ENCODE measurements at regions not wholly inside any gene's neighbourhood (a gene's known extent, or its start where the extent isn't known, plus 50 kb on each side); places are given as distances from the start of the nearest gene placed in this dataset.

DNA sequence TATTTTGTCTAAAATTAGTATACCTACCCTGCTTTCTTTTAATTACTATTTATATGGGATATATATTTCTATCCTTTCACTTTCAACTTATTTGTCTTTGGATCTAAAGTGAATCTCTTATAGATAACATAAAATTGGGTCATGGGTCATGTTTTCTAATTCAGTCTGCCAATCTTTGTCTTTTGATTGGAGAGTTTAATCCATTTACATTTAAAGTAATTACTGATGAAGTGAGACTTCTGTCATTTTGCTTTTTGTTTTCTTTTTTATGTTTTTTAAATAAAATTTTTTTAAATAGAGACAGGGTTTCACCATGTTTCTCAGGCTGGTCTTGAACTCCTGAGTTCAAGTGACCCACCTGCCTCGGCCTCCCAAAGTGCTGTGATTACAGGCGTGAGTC lies 50.5 kb upstream of the PRDM1 start:
- DNase-seq (ENCODE audit: low spot score): no peak

DNA sequence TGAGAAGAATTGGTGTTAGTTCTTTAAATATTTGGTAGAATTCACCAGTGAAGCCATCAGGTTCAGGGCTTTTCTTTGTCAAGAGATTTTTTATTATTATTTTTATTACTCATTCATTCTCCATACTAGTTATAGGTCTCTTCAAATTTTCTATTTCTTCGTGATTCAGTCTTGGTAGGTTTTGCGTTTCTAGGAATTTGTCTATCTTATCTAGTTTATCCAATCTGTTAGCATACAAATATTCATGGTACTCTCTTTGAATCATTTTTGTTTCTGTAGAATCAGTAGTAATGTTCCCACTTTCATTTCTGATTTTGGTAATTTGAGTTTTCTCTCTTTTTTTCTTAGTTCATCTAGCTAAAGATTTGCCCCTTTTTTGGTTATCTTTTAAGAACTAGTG lies 52.3 kb upstream of the PRDM1 start:
- no peak for DNase-seq (ENCODE audit: low spot score)

DNA sequence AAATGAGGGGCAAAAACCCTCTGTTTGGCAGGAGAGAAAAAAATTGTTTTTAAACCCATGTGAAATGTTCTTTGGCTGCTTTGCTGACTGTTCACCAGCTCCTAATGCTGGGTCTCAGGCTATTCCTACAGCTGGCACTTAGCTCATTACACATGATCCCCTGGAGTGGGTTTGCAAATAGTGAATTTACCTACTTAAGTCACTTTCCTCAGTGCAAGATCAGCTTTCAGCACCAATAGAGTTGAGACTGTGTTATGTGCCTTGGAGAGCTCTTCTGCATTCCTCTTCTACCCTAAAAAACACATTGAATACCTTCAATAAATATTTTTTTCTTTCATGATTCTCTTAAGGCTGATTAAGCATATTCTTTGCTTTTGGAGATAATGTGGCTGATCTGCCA lies 58.4 kb upstream of the PRDM1 start:
- DNase-seq (ENCODE audit: low spot score): no peak

DNA sequence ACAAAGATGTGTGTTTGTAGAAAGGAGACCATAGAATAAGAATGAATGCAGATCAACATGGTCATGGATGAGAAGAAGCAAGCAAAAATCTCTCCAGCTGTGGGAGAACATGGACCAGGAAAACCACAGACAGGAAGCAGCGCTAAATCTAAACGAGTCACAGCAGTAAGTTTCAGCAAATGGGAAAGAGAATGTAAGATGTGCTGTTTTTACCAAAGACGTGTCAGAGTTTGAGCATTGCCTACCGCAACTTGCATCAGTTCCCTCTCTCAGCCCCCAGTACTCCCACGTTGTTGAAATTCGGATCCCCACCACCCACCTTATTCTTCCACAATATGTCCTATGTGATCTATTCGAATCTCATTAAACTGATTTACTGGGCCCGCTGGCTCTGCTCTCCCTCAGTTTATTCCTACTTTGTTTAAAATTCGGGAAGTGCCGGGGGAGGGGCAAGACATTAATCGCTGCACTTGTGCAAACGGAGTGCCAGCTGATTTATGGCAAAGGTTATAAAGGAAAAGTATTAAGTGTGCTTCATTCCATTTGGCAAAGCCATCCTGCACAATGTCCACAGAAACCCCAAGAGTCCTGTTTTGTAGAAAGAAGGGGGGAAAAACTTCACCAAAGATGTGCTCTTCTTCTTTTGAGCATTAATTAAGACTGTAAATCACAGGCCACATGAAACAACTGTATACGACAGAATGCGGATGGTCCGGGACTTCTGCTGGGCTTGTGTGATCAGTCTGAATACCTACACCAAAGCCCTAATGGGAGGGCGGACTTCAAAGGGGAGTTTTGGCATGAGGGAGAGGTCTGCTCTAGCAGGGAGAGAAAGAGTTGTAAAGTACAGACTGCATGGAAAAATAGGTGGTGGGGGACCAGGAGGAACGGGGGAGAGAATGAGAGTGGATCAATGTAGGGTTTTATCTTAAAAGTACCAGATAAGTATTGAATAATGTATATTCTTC lies 59.1 kb upstream of the PRDM1 start:
- DNase-seq (ENCODE audit: low spot score): no peak

DNA sequence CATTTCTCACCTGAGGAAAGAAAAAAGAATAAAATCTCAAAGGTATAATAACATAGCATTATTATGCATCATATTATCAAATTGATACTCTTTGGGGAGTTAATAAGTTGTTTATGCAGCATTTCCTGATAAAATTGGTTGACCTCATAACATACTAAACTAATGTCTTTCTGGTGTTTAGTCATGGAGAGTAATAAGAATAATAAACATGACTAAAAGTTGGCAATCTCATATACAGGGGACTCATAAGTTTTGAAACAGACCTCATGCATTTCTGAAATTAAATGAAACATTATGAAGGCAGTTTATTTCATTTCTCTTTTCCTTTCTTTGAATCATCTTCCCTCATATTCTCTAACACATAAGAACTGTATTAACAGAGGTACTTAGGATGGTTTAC lies 60.5 kb upstream of the PRDM1 start:
- no peak for DNase-seq (ENCODE audit: low spot score)

DNA sequence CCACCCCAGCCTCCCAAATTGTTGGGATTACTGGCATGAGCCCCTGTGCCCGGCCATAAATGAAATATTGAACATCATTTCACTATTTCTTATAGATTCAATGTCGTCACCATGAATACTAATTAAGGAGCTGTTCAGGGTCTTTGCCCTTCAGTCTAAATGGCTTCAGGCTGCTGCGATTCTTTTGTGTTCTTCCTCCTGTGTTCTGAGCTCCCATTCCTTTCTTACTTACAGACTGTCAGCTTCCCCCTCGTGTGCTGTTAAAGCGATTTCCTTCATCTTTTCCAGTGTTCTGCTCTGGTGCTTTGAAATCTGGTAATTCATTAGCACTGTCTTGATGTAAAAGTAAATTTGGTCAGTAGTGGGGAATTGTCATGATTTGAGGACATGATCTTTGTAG lies 63.3 kb upstream of the PRDM1 start:
- no peak for DNase-seq (ENCODE audit: low spot score)

DNA sequence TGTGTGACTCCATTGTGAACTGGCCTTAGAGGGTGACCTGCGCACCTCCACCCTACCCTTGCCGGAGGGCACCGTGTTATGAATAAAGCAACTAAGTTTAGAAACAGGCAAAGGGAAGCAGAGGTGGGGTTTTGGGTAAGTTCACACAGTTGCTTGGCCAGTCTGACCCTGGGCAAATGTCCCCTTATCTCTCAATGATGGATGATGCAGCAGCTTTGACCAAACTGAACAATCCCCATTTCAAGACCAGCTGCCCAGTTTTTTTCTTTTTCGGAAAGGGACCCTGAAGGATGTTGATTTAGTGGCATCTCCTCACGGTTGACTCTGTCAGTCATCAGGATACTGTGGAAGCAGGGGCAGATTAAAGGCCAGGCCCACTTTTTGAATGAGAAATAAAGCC lies 68.7 kb upstream of the PRDM1 start:
- DNase-seq (ENCODE audit: low spot score): no peak

DNA sequence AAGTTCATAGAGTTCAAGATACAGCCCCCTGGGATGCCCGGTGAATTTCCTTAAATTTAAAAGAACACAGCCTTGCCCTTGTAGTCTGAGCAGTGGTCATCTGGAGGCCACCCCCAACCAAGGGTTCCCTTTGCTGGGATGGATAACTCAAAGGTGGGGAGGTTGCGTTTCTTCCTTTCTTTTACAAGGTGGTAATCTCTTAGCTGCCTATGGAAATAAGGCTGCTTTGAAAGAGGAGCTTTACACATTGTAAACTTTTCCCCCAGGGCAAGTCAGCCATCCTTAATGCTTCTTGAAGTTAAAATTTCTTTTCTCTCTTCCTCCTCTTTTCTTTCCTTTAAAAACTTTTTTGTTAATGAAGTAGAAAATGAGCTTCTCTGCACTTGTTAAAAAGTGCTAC lies 71.2 kb upstream of the PRDM1 start:
- DNase-seq (ENCODE audit: low spot score): no peak

DNA sequence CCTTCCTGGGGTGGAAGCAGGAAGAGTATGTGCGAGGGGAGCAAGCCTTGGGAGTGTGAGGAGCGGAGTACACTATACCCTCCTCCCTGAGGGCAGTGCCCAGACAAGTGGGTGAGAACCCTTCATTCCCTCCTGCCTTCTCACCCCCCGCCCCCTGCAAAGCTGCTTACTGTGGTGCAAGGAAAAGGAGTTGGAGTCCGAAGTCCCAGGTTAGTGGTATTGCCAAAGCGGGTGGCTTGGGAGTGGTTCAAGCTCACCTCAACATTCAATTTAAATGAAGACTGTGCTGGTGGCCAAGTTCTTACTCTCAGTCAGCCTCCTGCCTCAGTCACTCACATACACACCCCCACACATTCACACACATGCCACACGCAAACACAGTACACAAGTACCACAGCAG lies 74.7 kb upstream of the PRDM1 start:
- no peak for DNase-seq (ENCODE audit: low spot score)

DNA sequence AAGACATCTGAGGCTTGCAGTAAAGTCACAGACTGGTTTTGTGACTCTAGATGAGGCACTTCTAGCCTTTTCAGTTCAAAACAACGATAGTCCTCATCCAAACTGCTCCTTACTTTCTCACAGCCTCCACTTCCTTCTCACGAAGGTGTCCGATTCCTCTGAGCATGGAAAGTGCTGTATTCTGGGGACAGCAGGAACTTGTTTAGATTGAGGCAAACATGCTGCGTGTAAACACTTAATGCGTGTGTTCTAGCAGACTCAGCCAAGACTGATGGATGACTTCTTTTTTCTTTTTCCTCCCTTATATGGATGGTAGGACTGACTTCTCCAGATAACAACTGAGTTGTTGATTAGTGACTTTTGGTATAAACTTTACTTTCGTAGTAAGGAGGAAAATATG lies 80.2 kb upstream of the PRDM1 start:
- no peak for DNase-seq (ENCODE audit: low spot score)

DNA sequence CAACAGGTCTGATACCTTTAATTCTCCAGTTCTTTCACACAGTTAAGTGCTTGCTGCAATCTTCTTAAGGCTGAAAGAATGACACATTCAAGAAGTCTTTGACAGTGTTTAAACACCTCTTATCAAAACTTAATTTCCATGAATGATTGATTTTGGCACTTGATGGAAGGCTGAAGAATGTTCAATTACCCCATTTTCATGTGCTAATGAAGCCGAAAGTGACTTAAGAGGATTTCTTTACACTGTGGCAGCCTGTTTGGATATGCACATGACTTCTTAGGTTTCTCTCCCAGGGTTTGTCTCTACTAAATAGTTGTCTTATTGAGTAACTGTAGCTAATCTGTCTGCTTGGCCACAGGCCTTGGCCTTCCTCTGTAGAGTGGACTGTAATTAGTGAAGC lies 81.1 kb upstream of the PRDM1 start:
- no peak for DNase-seq (ENCODE audit: low spot score)

DNA sequence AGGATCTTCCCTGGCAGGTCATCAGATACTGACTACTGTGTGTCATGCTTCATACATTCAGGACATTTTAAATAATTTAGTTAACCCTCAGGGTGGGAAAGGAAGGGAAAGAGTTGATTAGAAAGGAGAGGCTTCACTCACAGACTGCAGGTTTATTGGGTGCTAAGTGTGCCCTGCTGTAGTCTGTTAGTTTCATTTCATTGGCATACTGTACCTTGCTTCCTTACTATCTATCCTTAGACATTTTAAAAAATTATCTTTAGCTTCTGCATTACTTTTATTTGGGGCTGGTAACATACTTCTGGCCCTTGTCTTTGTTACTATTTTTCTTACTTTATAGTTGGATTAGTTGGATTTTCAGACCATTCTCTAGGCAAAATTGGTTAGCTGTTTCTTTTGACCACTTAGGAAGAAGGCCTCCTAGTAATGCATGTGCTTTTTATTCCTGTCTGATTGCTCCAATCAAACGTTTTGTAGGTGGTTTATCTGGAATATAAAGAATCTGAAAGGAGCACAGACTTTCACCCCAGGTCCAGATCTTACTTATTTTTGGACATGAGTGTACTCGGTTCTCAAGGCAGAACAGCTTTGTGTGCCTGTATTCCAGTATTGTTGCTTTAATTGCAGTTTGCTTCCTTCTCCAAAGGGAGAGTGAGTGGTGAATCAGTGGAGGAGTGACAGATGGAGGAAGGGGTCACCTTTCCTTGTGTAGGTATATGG lies 82.7 kb upstream of the PRDM1 start:
- no peak for DNase-seq (ENCODE audit: low spot score)

DNA sequence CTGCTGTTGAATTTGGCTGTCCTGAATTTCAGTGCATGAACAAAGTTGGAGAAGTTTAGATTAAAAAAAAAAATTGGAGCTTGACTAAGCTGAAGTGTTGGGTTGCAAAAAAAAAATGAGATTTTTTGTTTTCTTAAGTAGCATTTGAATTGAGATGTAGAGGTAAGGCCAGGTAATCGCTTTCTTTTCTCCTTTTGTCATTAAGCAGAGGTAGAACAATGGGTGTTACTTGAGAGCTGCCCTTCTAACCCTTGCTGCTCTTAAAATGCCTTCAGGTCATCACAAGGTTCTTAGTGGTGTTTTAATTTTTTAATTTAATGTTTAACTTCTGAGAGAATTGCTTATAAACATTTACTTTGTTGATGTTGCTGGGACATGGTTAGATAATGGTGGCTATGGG lies 84.1 kb upstream of the PRDM1 start:
- no peak for DNase-seq (ENCODE audit: low spot score)

DNA sequence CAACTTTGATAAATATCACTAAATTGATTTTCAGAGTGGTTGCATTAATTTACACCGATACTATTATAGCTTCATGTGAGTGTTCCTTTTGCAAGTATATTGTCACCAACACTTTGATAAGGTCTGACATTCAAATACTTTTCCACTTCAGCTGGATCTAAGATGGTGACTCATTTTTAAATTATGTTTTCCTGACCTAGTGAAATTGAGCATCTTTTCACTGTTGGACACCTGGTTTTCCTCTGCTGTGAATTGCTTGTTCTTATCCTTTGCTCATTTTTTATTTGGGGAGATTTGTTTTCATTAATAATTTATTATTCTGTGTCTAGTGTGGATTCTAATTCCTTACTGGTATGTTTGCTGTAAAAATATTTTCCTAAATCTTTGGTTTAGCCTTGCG lies 85.2 kb upstream of the PRDM1 start:
- DNase-seq (ENCODE audit: low spot score): no peak

DNA sequence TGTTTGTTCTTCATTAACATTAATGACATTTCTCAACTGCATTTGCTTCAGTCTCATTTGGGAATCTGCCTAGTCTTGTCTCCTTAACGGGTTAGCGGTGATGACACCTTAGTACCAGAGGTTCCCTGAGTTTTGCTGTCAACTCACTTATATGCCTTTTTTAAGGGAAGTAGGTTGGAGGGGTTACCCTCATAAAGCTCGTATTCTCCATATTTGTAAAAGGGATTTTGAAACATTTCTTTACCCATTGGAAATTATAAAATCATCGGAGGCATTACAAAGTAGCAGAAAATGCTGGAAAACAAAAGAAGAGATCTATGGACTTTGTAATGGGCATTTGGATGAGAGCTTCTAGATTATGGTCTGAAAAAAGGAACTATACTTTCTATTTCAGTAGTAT lies 88.7 kb upstream of the PRDM1 start:
- no peak for DNase-seq (ENCODE audit: low spot score)

DNA sequence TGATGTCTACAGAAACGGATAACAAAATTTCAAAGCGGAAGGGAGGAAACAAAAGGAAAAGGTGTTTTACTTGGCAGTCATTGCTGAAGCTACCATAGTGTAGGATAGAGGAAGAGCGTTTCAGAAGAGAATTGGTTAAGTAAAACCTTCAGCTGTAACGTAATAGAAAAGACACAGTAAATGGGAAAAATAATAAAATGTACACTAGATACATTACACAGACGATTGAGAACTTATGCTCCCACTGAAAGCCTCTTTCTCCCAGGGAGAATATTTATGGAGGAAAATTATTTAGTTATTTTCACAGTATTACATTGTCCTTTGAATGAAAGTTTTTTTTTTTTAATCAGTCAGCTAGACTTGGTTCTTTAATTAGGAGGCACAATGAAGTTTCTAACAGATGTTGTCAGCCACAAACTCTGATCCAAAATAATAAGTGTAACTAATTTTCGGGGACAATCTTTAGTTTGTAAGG lies 90.7 kb upstream of the PRDM1 start:
- DNase-seq (ENCODE audit: low spot score): no peak

DNA sequence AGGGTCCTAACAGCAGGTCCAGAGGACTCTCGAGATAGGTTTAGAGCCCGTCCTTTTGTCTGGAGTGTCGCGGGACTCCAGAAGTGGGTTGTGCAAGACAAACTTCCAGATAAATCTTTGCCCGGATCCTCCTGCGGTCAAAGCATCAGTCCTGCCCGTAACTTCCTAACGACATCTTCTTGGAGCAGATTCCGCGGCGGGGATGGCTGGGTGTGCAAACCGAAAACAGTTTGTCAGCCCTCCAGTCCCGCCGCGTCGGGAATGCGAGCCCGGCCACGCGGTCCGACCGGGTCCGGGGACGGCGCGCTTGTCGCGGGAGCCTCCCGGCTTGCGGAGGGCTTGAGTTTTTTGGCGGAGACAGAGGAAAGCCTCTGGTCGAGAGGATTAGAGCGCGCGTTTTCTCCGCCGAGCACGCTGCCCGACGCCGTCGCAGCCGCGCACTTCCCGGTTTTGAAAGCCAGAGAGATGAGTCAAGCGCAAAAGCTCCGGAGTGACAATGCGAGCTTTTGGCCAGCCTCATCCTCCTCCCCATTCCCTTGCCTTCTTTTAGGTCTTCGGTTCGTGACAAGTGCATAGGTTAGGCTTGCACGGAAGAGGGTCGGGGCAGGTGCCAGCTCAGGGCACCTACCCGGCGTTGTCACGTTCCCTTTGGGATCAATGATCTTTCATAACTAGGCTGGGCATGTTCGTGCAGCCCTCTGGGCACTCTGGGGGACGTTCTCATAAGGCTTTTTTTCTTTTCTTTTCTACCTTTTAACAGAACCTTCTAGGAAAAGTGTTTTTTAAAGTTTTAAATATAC lies 91.3 kb upstream of the PRDM1 start:
- DNase-seq (ENCODE audit: low spot score): peak; percentile 50

DNA sequence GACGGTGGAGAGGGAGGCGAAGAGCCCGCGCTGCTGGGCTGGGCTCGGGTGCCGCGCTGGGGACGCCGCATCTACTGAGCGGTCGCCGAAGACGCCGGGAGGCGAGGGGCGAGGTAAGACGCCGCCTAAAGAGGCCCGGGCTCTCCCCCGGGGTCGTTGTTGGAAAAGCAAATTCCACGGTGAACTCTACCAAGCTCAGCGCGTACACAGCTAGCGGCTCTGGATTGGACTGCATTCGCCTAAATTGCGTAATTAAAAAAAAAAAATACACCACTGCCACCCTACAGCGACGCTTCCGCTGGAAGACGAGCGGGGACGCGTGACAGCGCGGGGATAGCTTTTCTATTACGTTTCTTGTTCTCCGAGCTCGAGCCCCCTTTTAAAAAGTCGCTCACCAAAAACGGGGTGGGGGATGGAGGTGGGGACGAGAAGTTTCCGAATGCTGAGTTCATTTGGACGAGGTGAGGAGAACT lies 92.0 kb upstream of the PRDM1 start:
- DNase-seq (ENCODE audit: low spot score): no peak

DNA sequence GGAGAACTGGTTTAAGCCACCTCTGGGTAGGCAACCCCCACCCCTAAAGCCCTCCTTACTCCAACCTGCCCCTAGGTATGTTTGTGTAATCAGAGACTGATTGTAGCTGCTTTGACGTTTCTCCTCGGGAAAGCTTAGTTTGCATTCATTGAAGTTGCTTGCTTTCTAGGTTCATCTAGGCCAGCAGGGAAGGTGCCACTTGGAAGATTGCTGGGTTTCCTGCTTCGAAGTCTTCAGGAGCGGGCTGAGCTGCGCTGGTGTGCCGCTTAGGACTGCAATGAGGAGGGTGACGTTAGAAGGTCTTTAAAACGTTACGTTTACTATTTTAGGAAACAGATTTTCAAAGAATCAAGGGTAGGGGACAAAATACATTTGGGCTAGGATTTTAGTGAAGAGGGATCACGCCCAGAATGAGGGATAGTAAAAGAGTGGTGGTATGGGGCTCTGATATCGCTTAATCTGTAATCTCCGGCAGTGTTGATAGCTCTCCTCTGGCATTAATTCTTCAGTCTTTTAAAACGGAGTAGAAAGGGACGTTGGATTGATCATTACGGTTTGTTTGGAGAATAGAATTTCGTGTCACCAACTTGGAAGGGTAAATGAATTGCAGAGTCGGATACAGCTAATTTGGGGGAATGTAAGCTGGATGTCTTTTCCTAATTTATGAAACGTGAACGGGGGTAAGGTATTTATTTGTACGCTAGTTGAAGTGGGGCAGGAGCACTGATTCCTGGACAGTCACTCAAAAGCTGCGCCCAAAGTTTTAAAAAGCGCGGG lies 92.6 kb upstream of the PRDM1 start:
- DNase-seq (ENCODE audit: low spot score): no peak

DNA sequence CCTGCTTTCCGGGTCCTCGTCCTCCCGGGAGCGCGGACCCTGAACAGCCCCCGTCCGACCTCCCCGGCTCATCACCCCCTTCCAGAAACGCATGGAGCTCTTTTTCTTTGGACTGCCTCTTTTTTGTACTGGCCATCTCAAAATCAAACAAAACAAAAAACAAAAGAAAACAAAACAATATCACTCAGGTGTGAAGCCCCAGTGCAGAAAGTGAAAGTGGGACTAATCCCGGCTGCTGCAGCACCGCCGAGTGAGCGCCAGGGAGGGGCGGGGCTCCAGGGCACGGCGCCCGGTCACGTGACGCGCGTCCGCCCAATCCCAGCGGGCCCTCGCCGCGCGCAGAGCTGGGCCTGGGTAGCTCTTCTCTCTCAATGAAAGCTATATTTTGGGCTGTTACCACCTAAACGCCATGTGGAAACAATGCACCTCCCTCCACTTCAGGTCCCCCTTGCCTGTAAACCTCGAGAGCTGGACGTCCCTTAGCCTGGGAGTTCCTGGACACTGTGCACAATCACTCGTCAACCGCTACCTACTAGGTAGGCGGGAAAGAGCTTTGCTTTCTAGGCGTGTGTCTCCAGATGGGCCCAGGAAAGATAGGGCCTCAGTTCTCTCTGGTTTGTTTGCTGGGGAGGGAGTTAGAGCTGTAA lies 93.7 kb upstream of the PRDM1 start:
- peak; percentile 71 for DNase-seq (ENCODE audit: low spot score)
